Astrocyte of the spinal cord (primary cell): ENCODE measurements at regions not wholly inside any gene's neighbourhood (a gene's known extent, or its start where the extent isn't known, plus 50 kb on each side); places are given as distances from the start of the nearest gene placed in this dataset.

Experiments
- DNase-seq: peaks from one replicate; pipeline ENCODE4 v3.0.0; 2011; ENCODE audit warnings: low read depth, low spot score
- H3K4me3 ChIP-seq: 2 replicates; pipeline ENCODE4 v1.5.1; 2011; ENCODE audit warnings: low read depth, mild to moderate bottlenecking, low read length, moderate library complexity
- in situ Hi-C: cut with HindIII; loops from 2 replicates; pipeline ENCODE4 v1.10.0; 2017; ENCODE audit warnings: low sequenced_read_pairs
- TF ChIP-seq, protein P1 (sequence below): IDR thresholded peaks from 2 replicates; pipeline ENCODE4 v1.5.1; 2012; ENCODE audit warnings: low read depth, mild to moderate bottlenecking, low read length, inconsistent platforms

DNA sequence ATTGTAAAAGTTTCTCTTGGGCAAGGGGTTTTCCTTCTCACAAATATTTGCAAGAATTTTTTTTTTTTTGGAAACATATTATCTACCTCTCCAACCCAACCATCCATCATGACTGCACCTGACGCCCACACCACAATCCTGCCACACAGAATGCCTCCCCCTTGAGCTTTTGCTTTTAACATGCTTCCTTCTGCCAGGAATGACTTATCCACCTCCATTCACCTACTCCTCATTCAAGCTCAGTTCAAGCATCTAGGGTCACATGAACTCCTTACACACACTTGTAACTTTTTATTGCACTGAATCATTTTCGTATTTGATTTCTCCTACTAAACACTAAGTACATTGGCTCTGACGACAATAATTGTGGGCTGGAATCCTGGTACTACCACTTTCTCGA, 660.1 kb upstream of the AUTS2 start:
- in situ Hi-C loops: no loop called here
- no peak for DNase-seq
- TF ChIP-seq, protein P1, sequence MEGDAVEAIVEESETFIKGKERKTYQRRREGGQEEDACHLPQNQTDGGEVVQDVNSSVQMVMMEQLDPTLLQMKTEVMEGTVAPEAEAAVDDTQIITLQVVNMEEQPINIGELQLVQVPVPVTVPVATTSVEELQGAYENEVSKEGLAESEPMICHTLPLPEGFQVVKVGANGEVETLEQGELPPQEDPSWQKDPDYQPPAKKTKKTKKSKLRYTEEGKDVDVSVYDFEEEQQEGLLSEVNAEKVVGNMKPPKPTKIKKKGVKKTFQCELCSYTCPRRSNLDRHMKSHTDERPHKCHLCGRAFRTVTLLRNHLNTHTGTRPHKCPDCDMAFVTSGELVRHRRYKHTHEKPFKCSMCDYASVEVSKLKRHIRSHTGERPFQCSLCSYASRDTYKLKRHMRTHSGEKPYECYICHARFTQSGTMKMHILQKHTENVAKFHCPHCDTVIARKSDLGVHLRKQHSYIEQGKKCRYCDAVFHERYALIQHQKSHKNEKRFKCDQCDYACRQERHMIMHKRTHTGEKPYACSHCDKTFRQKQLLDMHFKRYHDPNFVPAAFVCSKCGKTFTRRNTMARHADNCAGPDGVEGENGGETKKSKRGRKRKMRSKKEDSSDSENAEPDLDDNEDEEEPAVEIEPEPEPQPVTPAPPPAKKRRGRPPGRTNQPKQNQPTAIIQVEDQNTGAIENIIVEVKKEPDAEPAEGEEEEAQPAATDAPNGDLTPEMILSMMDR: no peak
- H3K4me3 ChIP-seq: no peak overlapping the region

- no peak overlapping the region for H3K4me3 ChIP-seq
- TF ChIP-seq, protein P1: no peak
- in situ Hi-C loops: no loop called here
- no peak for DNase-seq
Measured at GRCh38 chr7:68943786-68944185, 654.5 kb upstream of the AUTS2 start.

DNA sequence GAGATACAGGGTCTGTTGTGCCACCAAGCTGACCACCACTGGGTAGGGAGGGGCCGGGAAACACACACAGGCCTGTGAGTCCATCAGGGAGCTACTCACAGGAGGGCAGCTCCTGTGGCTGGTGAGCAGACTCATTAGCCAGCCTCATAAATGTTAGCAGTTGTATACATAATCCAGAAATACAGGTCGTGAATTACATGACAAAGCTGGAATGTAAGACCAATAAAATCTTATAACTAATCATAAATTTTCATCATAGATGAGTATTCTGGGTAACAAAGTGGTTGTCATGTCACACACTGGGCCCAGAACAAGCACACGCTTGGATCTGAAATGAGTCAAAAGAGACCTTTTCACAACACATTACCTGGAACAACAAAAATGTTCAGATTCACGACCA, 642.6 kb upstream of the AUTS2 start:
- in situ Hi-C loops: no loop called here
- DNase-seq: no peak
- TF ChIP-seq, protein P1: no peak

GRCh38 chr7:68958571-68958970, 639.7 kb upstream of the AUTS2 start:
- in situ Hi-C loops: no loop called here
- TF ChIP-seq, protein P1: no peak
- no peak overlapping the region for H3K4me3 ChIP-seq
- DNase-seq: no peak

More for the DNA sequence above, 642.6 kb upstream of the AUTS2 start:
- no peak overlapping the region for H3K4me3 ChIP-seq

GRCh38 chr7:68963552-68963951, 634.7 kb upstream of the AUTS2 start:
- in situ Hi-C loops: no loop called here
- peak; percentile 40 for DNase-seq
- H3K4me3 ChIP-seq: no peak overlapping the region
- TF ChIP-seq, protein P1: no peak

- H3K4me3 ChIP-seq: no peak overlapping the region
- TF ChIP-seq, protein P1: no peak
- in situ Hi-C loops: no loop called here
- DNase-seq: peak; percentile 13
Measured at GRCh38 chr7:68964060-68964459, 634.2 kb upstream of the AUTS2 start.

DNA sequence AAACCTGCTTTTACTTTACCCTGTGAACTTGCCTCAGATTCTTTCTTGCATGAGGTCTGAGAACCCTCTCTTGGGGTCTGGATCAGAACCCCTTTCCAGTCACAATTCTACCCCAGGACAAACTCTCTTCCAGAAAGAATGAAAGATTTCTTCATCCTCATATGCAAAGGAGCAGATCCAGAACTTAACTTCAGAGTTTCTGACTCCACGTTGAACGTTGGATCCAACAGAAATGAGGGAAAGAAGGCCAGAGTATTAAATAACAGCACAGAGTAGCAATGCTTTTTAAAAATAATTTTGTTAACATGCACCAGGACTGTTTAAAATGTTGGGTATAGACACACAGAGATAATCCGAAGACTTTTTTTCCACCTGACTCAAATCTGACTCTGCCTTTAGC, 632.9 kb upstream of the AUTS2 start:
- in situ Hi-C loops: no loop called here
- H3K4me3 ChIP-seq: no peak overlapping the region
- DNase-seq: no peak
- TF ChIP-seq, protein P1: no peak
